Thoracic aorta (tissue), 2 donors: ENCODE measurements at regions not wholly inside any gene's neighbourhood (a gene's known extent, or its start where the extent isn't known, plus 50 kb on each side); places are given as distances from the start of the nearest gene placed in this dataset.

Experiments used
- ATAC-seq: fragments of 150-250 bp; one replicate; pipeline ENCODE4 v1.8.0; 2017; ENCODE audit warnings: low read depth; ENCODE audit not compliant: insufficient number of reproducible peaks, low FRiP score
- DNase-seq: peaks from one replicate; pipeline ENCODE4 v3.0.0-alpha.2; 2020; ENCODE audit warnings: low spot score
- H3K27ac ChIP-seq, 2 donors: fragments of 200-600 bp; sonication (generic); 1 replicate in 1 of 2; 2 replicates in 1 of 2; pipeline ENCODE4 v1.5.1; 2016; ENCODE audit warnings: mild to moderate bottlenecking in 2 of 2, moderate library complexity in 2 of 2
- H3K27me3 ChIP-seq: fragments of 200-600 bp; sonication (generic); replicated peaks from 2 replicates; pipeline ENCODE4 v1.6.0; 2016; ENCODE audit warnings: mild to moderate bottlenecking; ENCODE audit not compliant: insufficient read depth
- H3K36me3 ChIP-seq: fragments of 200-600 bp; sonication (generic); one replicate; pipeline ENCODE4 v1.5.1; 2016
- H3K4me1 ChIP-seq, 2 donors: fragments of 200-600 bp; sonication (generic); 1 replicate in 1 of 2; 2 replicates in 1 of 2; pipeline versions ENCODE4 v1.5.1 to v1.6.0; 2016; ENCODE audit warnings: low read depth in 2 of 2, mild to moderate bottlenecking in 1 of 2; ENCODE audit not compliant: control insufficient read depth in 1 of 2
- H3K4me3 ChIP-seq: fragments of 200-600 bp; sonication (generic); 2 replicates; pipeline ENCODE4 v1.5.1; 2016; ENCODE audit warnings: mild to moderate bottlenecking
- H3K9me3 ChIP-seq: fragments of 200-600 bp; sonication (generic); 2 replicates; pipeline ENCODE4 v1.5.1; 2016
- CTCF ChIP-seq: fragments of 200-600 bp; sonication (generic); IDR thresholded peaks from one replicate; pipeline ENCODE4 v1.5.1; 2019; ENCODE audit warnings: antibody characterized with exemption

GRCh38 chr2:38223256-38223655 lies 147.3 kb upstream of the CYP1B1 start:
- ATAC-seq = no peak
- no peak overlapping the region for H3K4me3 ChIP-seq
- H3K27me3 ChIP-seq = no peaks in the 10 kb centered on the region
- no peaks in the 10 kb centered on the region for H3K9me3 ChIP-seq
- no peak for DNase-seq
- no peak for TF ChIP-seq CTCF
- no peak overlapping the region for H3K27ac ChIP-seq
- H3K4me1 ChIP-seq = no peaks in the 10 kb centered on the region
- H3K36me3 ChIP-seq = no peaks in the 10 kb centered on the region

GRCh38 chr2:38220164-38220563 lies 144.2 kb upstream of the CYP1B1 start:
- Histone ChIP-seq H3K27me3 (no peaks in the 10 kb centered on the region), H3K36me3 (no peaks in the 10 kb centered on the region), H3K4me3 (no peak overlapping the region), H3K9me3 (no peaks in the 10 kb centered on the region), H3K27ac (no peak overlapping the region), H3K4me1 (no peaks in the 10 kb centered on the region)
- ATAC-seq = no peak
- no peak for TF ChIP-seq CTCF
- DNase-seq = no peak

- H3K9me3 ChIP-seq = no peaks in the 10 kb centered on the region
These were observed 143.0 kb upstream of the CYP1B1 start for GRCh38 chr2:38218995-38219394.

GRCh38 chr2:38218591-38218991 lies 142.6 kb upstream of the CYP1B1 start:
- DNase-seq (no peak), ATAC-seq (no peak)
- Histone ChIP-seq H3K4me1 (no peaks in the 10 kb centered on the region), H3K27me3 (no peaks in the 10 kb centered on the region), H3K4me3 (no peak overlapping the region), H3K36me3 (no peaks in the 10 kb centered on the region), H3K27ac (no peak overlapping the region), H3K9me3 (no peaks in the 10 kb centered on the region)
- TF ChIP-seq CTCF = no peak

More at GRCh38 chr2:38218995-38219394, 143.0 kb upstream of the CYP1B1 start:
- Histone ChIP-seq H3K27ac (no peak overlapping the region), H3K36me3 (no peaks in the 10 kb centered on the region), H3K4me3 (no peak overlapping the region), H3K4me1 (no peaks in the 10 kb centered on the region), H3K27me3 (no peaks in the 10 kb centered on the region)
- ATAC-seq (no peak), DNase-seq (no peak)
- no peak for TF ChIP-seq CTCF

GRCh38 chr2:38217401-38218188 lies 141.6 kb upstream of the CYP1B1 start:
- no peak for TF ChIP-seq CTCF
- Histone ChIP-seq H3K4me3 (no peak overlapping the region), H3K4me1 (no peaks in the 10 kb centered on the region), H3K27me3 (no peaks in the 10 kb centered on the region), H3K27ac (no peak overlapping the region), H3K9me3 (peaks cover 1% of the 10 kb centered on the region), H3K36me3 (no peaks in the 10 kb centered on the region)
- ATAC-seq = no peak
- DNase-seq = no peak
